GM21526 (cell line): ENCODE measurements at regions not wholly inside any gene's neighbourhood (a gene's known extent, or its start where the extent isn't known, plus 50 kb on each side); places are given as distances from the start of the nearest gene placed in this dataset.

ENCODE experiments used
- ATAC-seq: cut with Tn5 transposase; IDR thresholded peaks from one replicate; pipeline ENCODE4 v1.9.1; 2021; ENCODE audit warnings: moderate library complexity; ENCODE audit not compliant: unreplicated experiment, low FRiP score

DNA sequence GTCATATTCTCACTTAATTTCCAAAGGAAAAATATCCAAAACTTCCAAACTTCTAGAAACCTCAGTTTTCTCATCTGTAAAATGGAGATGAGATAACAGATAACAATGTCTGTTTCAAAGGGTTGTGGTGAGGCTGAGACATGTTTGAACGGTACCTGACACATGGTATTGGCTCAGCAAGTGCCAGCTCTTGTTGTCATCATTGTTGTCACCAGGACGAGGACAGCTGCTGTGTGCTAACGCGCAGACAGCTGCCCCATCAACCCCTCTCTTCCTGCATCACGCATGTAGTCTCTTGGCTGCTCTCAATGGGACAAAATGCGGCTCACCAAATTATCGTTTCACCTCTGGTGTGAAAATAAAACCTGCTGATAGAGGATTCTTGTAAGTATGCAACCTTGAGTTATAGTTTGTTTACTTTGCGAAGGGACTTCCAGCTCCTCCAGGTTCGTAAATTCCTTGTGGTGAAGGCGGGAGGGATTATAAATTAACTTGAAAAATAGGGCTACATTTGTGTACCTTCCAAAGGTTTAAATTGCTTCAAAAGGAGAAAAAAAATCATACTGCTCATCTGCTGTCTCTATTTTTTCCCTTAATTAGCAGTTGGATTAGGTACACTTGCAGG lies 605.4 kb downstream of the BCL11A start:
- ATAC-seq = no peak

DNA sequence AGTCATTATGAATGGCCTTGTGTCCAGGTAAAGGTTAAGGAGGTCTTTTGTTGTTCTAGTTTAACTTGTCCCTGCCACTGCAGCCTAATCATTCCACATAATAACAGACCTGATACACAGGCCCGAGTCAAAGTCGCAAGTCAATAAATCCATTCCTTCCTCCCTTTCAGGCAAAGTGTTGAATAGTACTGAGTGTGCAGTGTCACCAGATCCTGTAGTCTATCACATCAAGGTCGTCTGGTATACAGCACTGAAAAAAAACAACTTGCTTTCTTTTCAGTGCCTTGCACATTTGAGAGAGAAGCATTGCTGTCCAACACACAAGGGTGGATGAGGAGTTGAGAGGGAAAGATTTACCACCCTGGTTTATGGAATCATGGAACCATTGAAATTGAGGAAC lies 606.2 kb downstream of the BCL11A start:
- no peak for ATAC-seq

DNA sequence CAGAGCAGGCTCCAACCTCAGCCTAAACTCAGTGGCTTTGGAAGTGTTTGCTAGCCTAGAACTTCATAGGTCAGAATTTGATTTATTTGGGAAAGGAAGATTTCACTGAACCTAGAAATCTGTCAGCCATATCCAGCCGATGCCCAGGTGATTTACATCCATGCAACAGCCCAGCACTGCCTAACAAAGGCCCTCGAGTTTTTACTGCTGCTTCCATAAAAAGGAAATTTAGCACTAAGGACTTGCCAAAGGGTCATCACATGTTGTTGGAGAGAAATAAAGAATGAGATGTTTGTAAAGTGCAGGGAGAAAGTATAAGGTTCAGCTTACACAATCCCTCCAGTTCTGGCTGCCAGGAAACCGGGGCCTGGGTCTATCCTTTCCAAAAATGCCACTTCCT lies 614.2 kb downstream of the BCL11A start:
- no peak for ATAC-seq

DNA sequence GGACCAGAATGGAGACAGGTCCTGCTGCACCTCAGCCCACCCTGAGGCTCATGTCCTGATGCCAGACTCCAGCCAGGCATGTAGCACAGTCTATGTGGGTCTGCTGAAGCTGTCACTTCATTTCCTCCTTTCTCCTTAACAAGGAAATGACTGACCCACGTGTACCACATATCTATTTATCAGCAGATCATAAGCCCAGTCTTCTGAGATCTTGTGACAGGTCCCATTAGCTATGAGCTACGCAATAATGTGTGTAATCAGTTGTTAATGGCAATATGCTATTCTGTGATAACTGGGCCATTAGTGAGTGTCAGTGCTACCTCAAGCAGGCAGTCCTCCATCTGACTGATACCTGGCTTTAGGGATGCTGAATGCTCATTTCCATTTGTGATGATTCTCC lies 615.3 kb downstream of the BCL11A start:
- no peak for ATAC-seq

DNA sequence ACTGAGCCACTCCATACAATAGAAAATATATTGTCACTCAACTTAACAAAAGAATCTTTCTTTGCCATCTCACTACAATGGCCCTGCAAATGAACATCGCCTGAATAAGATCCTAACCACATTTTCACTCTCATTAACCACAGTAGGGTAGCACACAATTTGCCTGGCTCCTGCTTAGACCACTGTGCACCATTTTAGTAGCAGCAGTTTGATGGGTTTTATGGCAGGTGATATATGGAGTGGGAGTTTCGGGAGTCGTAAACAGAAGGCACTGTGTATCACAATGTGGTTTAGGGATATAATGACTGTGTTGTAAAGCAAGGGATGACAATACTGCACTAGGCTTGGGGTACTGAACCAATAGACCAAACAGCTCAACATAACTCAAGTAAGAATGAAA lies 617.4 kb downstream of the BCL11A start:
- no peak for ATAC-seq

DNA sequence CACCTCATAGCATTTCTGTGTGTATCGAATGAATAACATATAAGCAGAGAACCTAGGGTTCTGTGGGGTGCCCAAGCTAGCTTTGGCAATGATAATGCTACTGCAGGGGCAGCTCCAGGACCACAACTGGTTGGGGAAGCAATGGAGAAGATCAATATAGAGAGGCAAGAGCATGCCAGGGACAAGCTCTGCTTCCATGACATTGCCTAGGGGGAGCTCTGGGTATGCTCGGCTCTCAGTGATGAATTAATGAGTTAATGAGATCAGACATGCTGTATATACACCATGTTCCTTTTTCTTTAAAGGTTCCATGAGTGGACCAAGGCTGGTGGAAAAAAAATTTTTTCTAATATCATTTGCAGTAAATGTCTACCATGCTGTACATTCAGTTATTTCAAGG lies 618.4 kb downstream of the BCL11A start:
- ATAC-seq = no peak

DNA sequence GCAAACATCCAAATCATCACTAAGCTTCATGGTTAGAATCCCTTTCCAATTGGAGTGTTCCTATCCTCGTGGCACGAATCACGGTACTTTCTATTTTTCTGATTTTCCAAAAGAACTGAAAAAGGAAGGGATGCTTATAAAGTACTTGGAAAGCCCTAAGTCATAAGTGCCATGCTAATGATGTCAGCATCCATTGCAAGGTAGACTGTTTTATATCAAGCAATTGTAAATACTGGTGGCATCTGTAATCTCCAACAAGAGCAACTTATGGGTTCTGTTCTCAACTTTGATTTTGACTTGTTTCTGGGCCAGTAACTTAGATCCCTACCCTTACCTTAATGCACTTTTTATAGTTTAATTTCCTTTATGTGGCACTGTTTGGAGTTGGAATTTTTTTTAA lies 619.5 kb downstream of the BCL11A start:
- no peak for ATAC-seq

DNA sequence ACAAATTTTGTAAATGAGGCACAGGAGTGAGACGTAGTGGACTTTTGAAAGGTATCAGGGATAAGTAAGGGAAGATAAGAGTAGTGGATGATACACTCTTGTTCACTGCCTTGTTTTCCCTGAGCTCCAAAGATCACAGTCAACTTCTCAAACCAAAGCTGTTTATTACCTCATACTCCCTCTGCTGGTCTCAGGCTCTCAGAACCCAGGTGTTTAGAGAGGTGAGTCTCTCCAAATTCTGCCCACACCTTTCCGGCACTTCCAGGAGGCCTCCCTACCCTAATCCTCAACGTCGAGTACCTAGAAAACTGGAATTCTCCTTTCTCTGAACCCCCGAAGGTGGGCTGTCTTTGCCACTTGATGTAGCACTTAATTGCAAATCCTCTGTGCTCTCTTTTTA lies 621.1 kb downstream of the BCL11A start:
- ATAC-seq = no peak

DNA sequence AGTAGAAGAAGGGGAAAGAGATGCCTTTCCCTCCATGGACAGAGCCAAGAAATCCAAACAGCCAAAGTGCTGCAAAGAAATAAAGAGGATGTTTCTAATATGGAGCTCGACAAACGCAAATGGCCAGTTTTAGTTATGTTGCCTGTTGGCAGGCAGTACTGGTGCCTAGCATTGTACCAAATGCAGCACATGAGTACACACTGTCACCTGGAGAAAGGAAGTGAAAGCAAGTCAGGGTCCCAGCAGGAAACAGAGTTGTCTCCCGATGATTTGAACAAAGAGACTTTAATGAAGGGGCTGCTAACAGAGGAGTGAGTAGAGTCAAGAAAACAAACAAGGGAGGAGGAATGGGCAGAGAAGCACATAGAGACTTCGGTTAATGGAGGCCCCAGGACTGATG lies 623.0 kb downstream of the BCL11A start:
- ATAC-seq = no peak

DNA sequence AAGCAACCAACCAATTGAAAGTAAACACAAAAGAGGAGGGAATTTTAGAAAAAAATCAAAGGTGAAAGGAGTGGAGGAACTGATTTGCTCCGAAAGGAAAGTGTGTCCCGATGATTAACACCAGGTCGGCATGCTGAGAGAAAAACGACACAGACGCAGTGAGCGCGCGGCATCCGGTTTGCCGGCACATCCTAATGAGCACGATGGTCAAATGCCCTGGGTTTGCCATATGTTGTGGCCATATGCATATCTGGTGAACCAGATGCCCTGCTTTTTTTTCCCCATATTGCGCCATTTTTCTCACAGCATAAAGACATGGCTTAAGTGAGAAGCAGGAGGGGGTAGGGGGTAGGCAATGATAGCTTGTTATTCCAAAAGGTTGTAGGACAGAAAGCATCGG lies 626.7 kb downstream of the BCL11A start:
- ATAC-seq = no peak

DNA sequence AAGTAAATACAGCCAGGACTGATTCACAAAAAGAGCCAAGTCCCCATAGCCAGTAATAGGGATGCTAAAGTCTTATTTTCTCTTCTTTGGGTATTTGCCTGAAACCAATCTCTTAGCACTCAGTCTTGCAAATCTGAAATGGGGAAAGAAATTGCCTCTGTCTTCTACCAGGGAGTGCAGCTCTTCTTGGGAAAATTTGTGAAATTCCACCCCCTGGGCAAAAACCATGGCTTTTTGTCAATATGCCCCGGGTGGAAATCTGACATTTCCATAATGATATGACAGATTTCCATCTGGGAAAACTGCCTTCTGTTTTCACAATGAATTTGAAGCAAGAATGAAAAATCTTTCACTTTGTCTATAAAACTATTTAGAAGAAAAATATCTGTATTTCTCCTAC lies 628.1 kb downstream of the BCL11A start:
- no peak for ATAC-seq

DNA sequence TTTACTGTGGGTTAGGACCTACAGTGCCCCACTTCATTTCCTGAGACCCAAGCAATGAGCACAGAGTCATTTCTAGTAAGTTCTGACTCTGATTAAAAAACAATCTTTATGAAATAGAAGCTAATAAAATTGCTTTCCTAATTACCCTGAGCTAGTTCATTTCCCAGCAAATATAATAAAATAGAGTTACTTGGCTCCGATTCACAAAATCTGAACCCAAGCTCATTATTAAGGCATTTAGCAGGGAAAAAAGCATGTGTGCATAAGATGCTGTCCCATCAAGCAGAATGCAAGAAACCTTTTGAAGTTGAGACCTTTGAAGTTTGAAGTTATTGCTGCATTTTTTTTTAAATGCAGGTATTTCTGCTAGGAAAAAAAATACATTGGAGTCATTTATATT lies 629.1 kb downstream of the BCL11A start:
- no peak for ATAC-seq

DNA sequence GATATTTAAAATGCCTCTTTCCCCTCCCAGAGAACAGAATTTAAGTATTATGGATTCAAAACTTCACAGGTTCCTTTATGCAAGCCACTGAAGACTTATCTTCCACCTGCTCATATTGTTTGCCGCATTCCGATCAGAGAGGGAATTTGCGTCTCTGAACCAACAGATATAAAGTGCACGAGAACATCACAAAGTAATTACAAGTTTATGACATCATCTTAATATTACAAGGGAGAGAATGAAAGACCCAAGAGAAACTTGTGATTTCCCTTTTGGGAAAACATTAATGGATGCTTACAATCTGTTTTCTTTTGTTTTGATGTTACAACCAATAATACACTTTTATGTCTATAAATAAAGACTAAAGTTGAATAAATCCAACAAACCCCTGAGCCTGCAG lies 631.0 kb downstream of the BCL11A start:
- no peak for ATAC-seq

DNA sequence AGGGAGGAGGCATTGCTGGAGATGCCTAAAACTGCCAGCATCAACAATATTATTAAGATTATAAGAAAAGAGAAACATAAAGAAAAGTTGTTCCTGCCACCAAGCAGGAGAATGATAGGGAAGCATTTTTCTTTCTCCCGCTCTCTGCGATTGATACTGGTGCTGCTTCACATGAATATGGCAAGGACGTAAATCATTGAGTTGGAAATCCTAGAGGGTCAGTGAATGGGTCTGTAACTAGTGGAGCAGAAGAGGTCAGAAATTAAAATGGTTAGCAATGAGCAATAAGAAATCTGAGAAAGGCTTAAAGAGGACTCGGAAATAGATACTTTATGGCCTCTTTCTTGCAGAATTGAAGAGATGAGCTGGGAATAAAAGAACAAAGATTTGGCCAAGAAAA lies 631.7 kb downstream of the BCL11A start:
- ATAC-seq = no peak

DNA sequence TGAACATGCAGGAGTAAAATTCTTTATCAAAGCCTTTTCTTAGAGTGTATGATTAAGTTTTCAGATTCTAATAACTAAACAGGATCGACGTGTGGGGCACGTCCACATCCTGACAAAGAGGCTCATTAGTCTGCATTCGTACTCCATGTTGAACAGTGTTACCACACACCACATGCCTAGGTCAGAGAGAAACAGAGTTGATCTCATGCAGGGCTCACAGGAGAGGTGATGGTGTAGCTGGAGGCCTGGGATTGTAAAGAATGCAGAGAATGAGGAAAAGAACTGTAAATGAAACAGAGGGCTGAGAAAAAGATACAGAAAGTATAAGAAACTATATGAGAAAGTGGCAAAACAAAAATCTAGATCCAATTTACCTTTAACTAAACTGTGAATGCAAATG lies 632.5 kb downstream of the BCL11A start:
- no peak for ATAC-seq

DNA sequence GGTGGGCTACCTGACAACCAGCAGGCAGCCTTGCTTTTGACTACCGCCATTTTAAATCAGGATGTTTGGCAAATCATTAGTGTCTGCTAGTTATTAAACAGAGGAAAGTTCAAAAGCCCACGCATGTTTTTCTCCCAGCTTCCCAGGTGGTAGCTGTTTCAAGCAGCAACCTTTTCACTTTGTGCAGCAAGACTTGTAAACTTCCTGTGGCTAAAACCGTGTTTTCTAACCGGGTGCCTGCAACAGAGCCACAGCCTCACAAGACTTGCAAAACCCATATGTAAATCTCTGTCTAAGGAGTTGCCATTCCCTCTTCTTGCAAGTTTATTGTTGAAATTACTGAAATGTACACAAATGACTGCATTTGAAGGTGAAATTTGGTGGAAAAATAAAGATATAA lies 633.1 kb downstream of the BCL11A start:
- ATAC-seq = no peak

DNA sequence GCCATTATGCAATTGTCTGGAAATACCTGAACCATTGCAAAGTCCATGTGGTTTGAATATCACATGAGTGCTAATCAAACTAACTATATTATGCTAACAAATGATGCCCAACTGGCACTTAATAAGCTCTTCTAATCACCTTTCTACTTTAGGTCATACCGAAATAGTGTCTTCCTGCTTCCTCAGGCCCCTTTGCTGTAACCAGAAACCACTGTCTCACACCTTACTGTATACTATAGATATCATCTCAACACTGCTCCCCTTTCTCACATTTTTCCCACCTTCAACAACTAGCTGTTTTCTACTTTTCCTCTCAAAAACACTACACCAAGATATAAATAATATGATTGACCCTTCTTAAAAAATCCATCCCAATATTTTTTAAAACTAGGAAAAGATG lies 633.9 kb downstream of the BCL11A start:
- no peak for ATAC-seq

DNA sequence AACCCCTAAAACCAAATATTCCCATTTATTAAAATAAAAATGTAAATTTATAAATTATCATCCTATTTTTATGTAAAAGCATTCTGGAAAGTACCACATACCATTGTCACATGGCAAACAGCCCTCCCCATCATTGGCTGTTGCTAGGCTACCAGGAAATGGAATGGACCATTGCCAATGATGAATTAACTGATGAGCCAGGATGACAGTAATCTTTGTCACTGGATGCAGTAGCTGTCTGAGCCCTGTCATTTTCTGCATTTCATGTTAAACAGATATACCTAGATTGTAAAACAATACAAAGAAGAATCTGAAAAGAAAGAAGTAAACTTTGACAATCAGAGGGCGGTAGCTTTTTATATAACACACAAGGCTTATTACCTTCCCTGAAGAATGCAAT lies 641.4 kb downstream of the BCL11A start:
- ATAC-seq = no peak

DNA sequence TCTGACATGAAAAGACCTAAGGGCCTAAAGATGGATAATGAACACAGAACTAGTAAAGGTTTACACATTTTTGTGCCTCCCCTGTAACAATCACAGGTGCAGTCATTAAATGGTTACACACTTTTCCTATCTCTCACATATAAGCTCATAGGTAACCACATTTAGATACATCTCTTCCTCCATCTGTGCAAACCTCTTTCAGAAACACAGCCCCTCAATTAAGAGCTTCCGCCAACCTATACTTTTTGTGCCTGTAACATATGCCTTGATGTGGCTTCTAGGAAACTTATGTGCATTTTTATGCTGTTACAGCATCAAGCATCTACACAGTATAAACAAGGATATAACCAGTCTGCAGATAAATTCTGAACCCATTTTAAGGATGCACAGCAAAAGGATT lies 643.3 kb downstream of the BCL11A start:
- no peak for ATAC-seq

DNA sequence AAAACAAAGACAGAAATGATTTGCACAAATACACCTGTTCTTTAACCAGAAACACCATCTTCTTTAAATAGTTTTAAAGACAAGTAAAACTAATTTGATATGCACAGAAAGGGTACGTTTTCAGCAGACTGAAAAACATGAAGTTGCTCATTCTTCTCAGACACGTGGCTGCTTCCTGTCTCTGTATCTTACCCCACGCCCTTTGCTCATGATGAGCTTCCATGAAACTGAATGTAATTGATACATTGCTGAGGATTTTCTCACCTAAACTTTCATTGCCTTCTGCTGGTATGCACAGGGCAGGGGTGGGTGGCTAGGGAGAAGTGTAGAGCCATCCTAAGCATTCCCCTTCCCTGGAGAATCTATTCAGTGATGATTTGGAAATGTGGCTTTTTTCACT lies 644.3 kb downstream of the BCL11A start:
- no peak for ATAC-seq

DNA sequence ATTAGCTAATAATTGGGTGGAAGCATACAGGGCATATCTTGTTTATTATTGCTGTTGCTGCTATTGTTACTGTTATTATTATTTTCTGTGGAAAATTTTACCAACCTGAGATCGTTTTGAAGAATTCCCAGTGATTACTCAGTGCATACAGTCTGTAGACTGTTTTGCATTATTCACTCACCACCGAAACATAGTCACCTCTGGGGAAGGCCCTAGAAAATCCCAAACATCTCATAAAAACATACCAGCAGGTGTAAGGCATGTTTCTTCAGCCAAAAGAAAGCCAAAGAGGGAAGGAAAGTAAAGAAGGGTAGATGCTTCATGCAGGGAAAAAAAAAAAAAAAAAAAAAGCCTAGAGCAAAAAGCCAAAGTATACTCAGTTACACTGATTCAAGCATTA lies 647.7 kb downstream of the BCL11A start:
- ATAC-seq = no peak

DNA sequence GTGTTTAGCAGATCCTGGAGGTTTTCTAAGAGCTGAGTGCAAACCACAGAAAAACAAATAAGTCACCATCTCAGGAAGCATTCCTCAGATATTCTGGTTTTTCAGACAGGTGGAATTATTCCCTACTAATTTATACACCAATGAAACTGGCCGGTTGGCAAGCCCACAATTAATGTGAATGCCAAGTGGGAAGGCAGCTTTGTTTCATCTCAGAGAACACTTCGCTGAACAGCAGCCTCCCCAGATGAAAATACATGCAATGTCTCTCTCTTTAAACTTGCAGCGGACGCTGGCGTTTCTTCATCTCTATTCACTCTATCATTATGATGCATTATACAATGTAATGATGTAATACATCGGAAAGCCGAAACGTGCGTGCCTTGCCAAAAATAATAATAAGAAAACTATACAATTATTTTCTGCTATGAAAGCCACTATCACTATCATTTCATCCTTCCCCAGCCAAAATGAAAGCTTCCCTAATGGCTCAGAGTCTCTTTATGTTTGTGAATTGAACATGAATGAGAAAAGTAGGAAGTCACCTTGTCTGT lies 649.4 kb downstream of the BCL11A start:
- ATAC-seq = no peak
